Breast epithelium (tissue), 4 donors: ENCODE measurements at regions not wholly inside any gene's neighbourhood (a gene's known extent, or its start where the extent isn't known, plus 50 kb on each side); places are given as distances from the start of the nearest gene placed in this dataset.

ENCODE experiments used
- DNase-seq, 2 donors: peaks; one replicate each; pipeline ENCODE4 v3.0.0-alpha.2; 2019; ENCODE audit warnings: low spot score in 2 of 2
- H3K27ac ChIP-seq, 2 donors: fragments of 200-600 bp; sonication (generic) in 1 of 2; one replicate each; pipeline ENCODE4 v1.5.1; 2016 to 2019; ENCODE audit warnings: mild to moderate bottlenecking in 1 of 2
- H3K27me3 ChIP-seq, 2 donors: fragments of 200-600 bp; sonication (generic) in 1 of 2; one replicate each; pipeline versions ENCODE4 v1.5.1 to v1.6.0; 2017 to 2019; ENCODE audit warnings: control low read depth in 1 of 2, mild to moderate bottlenecking in 1 of 2
- H3K36me3 ChIP-seq: fragments of 200-600 bp; one replicate; pipeline ENCODE4 v1.5.1; 2019
- H3K4me1 ChIP-seq, 2 donors: fragments of 200-600 bp; sonication (generic); one replicate each; pipeline ENCODE4 v1.5.1; 2016 to 2019; ENCODE audit warnings: control low read depth in 1 of 2
- H3K4me3 ChIP-seq, 3 donors: fragments of 200-600 bp; sonication (generic); 1 replicate in 2 of 3; 2 replicates in 1 of 3; pipeline ENCODE4 v1.5.1; 2016 to 2019; ENCODE audit warnings: mild to moderate bottlenecking in 3 of 3, moderate library complexity in 2 of 3
- H3K9me3 ChIP-seq, 2 donors: fragments of 200-600 bp; sonication (generic) in 1 of 2; one replicate each; pipeline ENCODE4 v1.5.1; 2016 to 2019; ENCODE audit warnings: control low read depth in 1 of 2
- POLR2A ChIP-seq: fragments of 450-650 bp; IDR thresholded peaks from one replicate; pipeline ENCODE4 v1.6.1; 2016; ENCODE audit warnings: antibody characterized with exemption, mild to moderate bottlenecking, moderate library complexity
- POLR2AphosphoS5 ChIP-seq, 3 donors: sonication (generic); formaldehyde crosslinking; IDR thresholded peaks; one replicate each; pipeline ENCODE4 v1.6.1; 2017; ENCODE audit warnings: antibody characterized with exemption in 3 of 3
- intact Hi-C: fragments of 100-400 bp; cut with DNase I; formaldehyde crosslinking; loops from one replicate; pipeline ENCODE4 v1.15.1; 2023; ENCODE audit warnings: low total_unique reads
- TF ChIP-seq, protein P1 (sequence below), 3 donors: fragments of 450-650 bp; IDR thresholded peaks; one replicate each; pipeline ENCODE4 v1.5.1; 2016 to 2017; ENCODE audit warnings: antibody characterized with exemption in 3 of 3, mild to moderate bottlenecking in 3 of 3, moderate library complexity in 3 of 3

DNA sequence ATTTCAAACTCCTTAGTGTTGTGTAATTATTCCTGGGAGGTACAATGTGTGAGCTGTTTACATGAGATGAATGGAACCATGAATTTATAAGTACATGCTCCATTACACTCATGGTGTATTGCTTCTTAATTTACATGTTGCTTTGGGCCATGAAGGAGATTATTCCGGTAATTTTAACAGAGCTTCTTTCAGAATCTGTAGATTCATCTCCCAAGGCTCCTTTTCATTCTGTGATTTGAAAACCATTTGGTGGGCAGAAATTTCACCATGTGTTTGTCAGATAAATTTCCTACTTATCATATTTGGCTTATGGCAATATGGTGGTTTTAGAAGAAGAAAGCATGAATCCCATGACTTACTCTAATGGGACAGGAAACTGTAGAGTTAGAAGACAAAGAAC is 421.6 kb upstream of the EYS start:
- TF ChIP-seq POLR2A (no peak), POLR2AphosphoS5 (IDR thresholded peaks at IDR 0.05) (no peak)
- TF ChIP-seq, protein P1, sequence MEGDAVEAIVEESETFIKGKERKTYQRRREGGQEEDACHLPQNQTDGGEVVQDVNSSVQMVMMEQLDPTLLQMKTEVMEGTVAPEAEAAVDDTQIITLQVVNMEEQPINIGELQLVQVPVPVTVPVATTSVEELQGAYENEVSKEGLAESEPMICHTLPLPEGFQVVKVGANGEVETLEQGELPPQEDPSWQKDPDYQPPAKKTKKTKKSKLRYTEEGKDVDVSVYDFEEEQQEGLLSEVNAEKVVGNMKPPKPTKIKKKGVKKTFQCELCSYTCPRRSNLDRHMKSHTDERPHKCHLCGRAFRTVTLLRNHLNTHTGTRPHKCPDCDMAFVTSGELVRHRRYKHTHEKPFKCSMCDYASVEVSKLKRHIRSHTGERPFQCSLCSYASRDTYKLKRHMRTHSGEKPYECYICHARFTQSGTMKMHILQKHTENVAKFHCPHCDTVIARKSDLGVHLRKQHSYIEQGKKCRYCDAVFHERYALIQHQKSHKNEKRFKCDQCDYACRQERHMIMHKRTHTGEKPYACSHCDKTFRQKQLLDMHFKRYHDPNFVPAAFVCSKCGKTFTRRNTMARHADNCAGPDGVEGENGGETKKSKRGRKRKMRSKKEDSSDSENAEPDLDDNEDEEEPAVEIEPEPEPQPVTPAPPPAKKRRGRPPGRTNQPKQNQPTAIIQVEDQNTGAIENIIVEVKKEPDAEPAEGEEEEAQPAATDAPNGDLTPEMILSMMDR (IDR thresholded peaks at IDR 0.05) = no peak
- no peaks in the 10 kb centered on the region for H3K27me3 ChIP-seq
- intact Hi-C loops = no loop called here
- no peak overlapping the region for H3K27ac ChIP-seq
- no peaks in the 10 kb centered on the region for H3K4me1 ChIP-seq
- no peaks in the 10 kb centered on the region for H3K9me3 ChIP-seq
- H3K4me3 ChIP-seq = no peak overlapping the region
- H3K36me3 ChIP-seq = no peaks in the 10 kb centered on the region
- no peak for DNase-seq

DNA sequence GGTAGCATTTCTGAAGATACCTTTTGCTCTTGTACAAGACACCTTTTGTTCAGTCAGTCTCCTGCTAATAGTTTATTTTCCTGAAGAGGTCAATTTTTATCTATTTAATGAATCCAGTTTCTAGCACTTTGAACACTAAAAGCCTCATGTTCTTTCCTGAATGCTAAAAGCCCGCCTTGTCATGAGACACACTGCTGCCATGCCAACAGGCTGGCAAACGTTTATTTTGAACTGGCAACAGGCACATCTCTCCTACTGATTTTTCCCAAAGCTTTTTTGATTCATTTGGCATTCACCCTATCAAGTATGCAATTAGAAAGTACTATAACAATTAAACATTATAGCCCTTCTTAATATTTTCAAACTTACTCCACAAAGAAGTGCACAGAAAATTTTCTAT is 421.2 kb upstream of the EYS start:
- TF ChIP-seq POLR2A (no peak), POLR2AphosphoS5 (IDR thresholded peaks at IDR 0.05) (no peak)
- TF ChIP-seq, protein P1 (IDR thresholded peaks at IDR 0.05) = no peak
- no peaks in the 10 kb centered on the region for H3K27me3 ChIP-seq
- intact Hi-C loops = no loop called here

DNA sequence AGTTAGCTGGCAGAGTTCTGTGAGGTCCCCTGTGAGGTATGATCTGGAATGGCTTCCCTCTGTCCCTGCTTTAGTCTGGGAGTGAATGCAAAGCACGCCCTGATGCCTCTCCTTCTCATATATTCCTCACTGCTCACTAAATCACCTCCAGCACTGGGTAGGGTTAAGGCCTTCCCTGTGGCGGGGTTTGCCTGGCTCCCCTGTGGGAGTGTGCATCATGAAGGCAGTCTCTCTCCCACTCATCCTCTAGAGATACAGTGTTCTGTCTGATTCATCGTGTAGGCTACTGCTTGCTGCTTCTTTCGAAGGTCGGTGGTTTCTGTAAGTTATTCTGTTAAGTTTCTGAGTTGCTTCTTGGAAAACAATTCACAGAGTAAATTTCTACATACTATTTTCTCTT is 420.0 kb upstream of the EYS start:
- intact Hi-C loops = no loop called here
- H3K4me1 ChIP-seq = no peaks in the 10 kb centered on the region
- H3K9me3 ChIP-seq = no peaks in the 10 kb centered on the region
- no peaks in the 10 kb centered on the region for H3K27me3 ChIP-seq
- no peaks in the 10 kb centered on the region for H3K36me3 ChIP-seq
- TF ChIP-seq POLR2A (no peak), POLR2AphosphoS5 (IDR thresholded peaks at IDR 0.05) (no peak)
- TF ChIP-seq, protein P1 (IDR thresholded peaks at IDR 0.05) = no peak
- no peak overlapping the region for H3K4me3 ChIP-seq
- H3K27ac ChIP-seq = no peak overlapping the region
- no peak for DNase-seq

More for the DNA sequence above, 421.2 kb upstream of the EYS start:
- H3K9me3 ChIP-seq = no peaks in the 10 kb centered on the region
- no peaks in the 10 kb centered on the region for H3K36me3 ChIP-seq
- no peaks in the 10 kb centered on the region for H3K4me1 ChIP-seq
- no peak overlapping the region for H3K4me3 ChIP-seq
- H3K27ac ChIP-seq = no peak overlapping the region
- no peak for DNase-seq

DNA sequence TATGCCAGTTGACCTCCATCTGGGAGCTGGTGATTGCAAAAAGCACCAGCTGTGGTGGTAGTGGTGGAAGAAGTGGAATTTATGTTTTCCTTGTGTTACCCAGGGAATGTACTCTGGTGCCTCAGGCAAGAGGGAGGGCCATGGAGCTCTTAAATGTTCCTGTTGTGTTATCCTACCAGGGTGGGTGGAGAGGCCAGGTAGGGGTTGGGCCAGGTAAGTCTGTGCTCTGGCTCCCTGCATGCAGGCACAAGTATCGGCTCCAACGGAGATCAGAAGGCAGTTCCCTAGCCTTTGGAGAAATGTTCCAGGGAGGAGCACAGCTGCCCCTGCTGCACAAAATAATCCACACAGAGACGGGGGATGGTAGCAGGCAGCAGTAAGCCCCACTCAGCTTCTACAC is 419.3 kb upstream of the EYS start:
- no peak for DNase-seq
- Histone ChIP-seq H3K4me3 (no peak overlapping the region), H3K36me3 (no peaks in the 10 kb centered on the region), H3K27me3 (no peaks in the 10 kb centered on the region), H3K4me1 (no peaks in the 10 kb centered on the region), H3K9me3 (no peaks in the 10 kb centered on the region), H3K27ac (no peak overlapping the region)
- intact Hi-C loops = no loop called here
- no peak for TF ChIP-seq POLR2AphosphoS5 (IDR thresholded peaks at IDR 0.05)

DNA sequence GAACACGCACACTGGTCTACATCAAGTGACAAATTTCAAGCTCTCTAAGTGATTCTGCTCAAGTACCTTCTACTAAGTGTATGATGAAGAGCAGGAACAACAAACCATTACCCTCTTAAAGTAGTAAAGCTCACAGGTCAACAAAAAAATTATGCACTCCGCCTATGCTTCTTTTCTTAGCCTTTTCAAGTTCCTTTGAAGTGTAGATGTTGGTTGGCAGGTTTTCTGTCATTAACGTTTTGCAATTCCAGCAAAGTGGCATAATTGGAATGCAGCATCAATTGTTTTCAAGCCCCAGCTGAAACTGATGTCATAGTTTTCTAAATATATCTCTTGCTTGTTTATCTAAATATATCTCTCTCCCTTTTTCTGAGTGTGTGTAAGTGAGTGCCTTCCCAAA is 396.9 kb upstream of the EYS start:
- H3K4me3 ChIP-seq = no peak overlapping the region
- DNase-seq = no peak
- H3K27ac ChIP-seq = no peak overlapping the region
- H3K27me3 ChIP-seq = no peaks in the 10 kb centered on the region
- TF ChIP-seq POLR2A (no peak), POLR2AphosphoS5 (IDR thresholded peaks at IDR 0.05) (no peak)
- TF ChIP-seq, protein P1 (IDR thresholded peaks at IDR 0.05) = no peak
- no peaks in the 10 kb centered on the region for H3K4me1 ChIP-seq
- no peaks in the 10 kb centered on the region for H3K9me3 ChIP-seq
- intact Hi-C loops = no loop called here
- no peaks in the 10 kb centered on the region for H3K36me3 ChIP-seq

DNA sequence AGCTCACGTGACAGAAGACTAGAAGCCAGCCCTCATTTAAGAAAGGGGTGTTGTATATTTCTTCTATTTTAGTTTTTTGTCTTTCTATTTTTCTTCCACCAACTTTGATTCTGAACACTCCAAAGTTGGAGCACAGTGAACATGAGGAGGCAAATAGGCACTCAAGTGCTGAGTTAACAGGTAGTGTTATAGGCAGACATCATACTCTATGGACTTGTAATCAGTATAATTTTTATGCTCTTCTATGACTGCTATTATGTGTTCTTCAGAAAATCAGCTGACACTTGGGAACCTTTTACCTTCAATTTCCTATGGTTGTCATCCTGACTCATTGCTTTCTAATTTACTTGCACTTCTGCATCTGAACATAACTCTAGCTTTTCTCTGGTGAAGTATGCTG is 396.3 kb upstream of the EYS start:
- no peaks in the 10 kb centered on the region for H3K9me3 ChIP-seq
- no peak overlapping the region for H3K4me3 ChIP-seq
- no peaks in the 10 kb centered on the region for H3K4me1 ChIP-seq
- no peaks in the 10 kb centered on the region for H3K27me3 ChIP-seq
- no peak for DNase-seq
- intact Hi-C loops = no loop called here
- H3K27ac ChIP-seq = no peak overlapping the region
- no peaks in the 10 kb centered on the region for H3K36me3 ChIP-seq
- TF ChIP-seq, protein P1 (IDR thresholded peaks at IDR 0.05) = no peak
- TF ChIP-seq POLR2A = no peak
- no peak for TF ChIP-seq POLR2AphosphoS5 (IDR thresholded peaks at IDR 0.05)
